GM23338 (cell line): ENCODE measurements at regions not wholly inside any gene's neighbourhood (a gene's known extent, or its start where the extent isn't known, plus 50 kb on each side); places are given as distances from the start of the nearest gene placed in this dataset.

Source experiments
- ATAC-seq: fragments of 200-7000 bp; cut with Tn5 transposase; 3 replicates; pipeline ENCODE4 v1.9.1; 2020
- DNase-seq: peaks from one replicate; pipeline ENCODE4 v3.0.0-alpha.2; 2015; ENCODE audit warnings: low spot score
- H2AFZ ChIP-seq: fragments of 200-600 bp; sonication (generic); 2 replicates; pipeline ENCODE4 v1.8.0; 2016; ENCODE audit warnings: antibody characterized with exemption, mild to moderate bottlenecking, moderate library complexity
- H3F3A ChIP-seq: fragments of 200-600 bp; sonication (generic); replicated peaks from 2 replicates; pipeline ENCODE4 v1.8.0; 2017; ENCODE audit warnings: antibody characterized with exemption, mixed run types, low read depth
- H3K27ac ChIP-seq: fragments of 200-600 bp; sonication (generic); 2 replicates; pipeline ENCODE4 v1.6.1; 2016; ENCODE audit warnings: low read depth
- H3K27me3 ChIP-seq: fragments of 200-600 bp; sonication (generic); 2 replicates; pipeline ENCODE4 v1.8.0; 2016; ENCODE audit warnings: mild to moderate bottlenecking, mixed run types, moderate library complexity; ENCODE audit not compliant: insufficient read depth
- H3K36me3 ChIP-seq: fragments of 200-600 bp; sonication (generic); 2 replicates; pipeline ENCODE4 v1.8.0; 2016; ENCODE audit warnings: mild to moderate bottlenecking; ENCODE audit not compliant: insufficient read depth
- H3K4me1 ChIP-seq: fragments of 200-600 bp; sonication (generic); 2 replicates; pipeline ENCODE4 v1.8.0; 2016; ENCODE audit warnings: mild to moderate bottlenecking, moderate library complexity; ENCODE audit not compliant: insufficient read depth
- H3K4me2 ChIP-seq: fragments of 200-600 bp; sonication (generic); 2 replicates; pipeline ENCODE4 v1.7.1; 2017; ENCODE audit warnings: mixed run types
- H3K4me3 ChIP-seq: fragments of 200-600 bp; sonication (generic); 2 replicates; pipeline ENCODE4 v1.6.1; 2016; ENCODE audit warnings: mixed run types
- H3K79me2 ChIP-seq: fragments of 200-600 bp; sonication (generic); replicated peaks from 2 replicates; pipeline ENCODE4 v1.8.0; 2017; ENCODE audit warnings: mild to moderate bottlenecking; ENCODE audit not compliant: insufficient read depth
- H3K9me2 ChIP-seq: fragments of 200-600 bp; sonication (generic); 2 replicates; pipeline ENCODE4 v1.8.0; 2017; ENCODE audit not compliant: insufficient read depth
- H4K20me1 ChIP-seq: fragments of 200-600 bp; sonication (generic); replicated peaks from 2 replicates; pipeline ENCODE4 v1.8.0; 2017; ENCODE audit warnings: mild to moderate bottlenecking; ENCODE audit not compliant: insufficient read depth
- H3K27ac Mint-ChIP-seq: 2 replicates; pipeline ENCODE4 v1.8.0; 2020; ENCODE audit warnings: inconsistent platforms, mild to moderate bottlenecking, moderate library complexity, mixed read lengths
- H3K27me3 Mint-ChIP-seq: 3 replicates; pipeline ENCODE4 v1.8.0; 2022; ENCODE audit warnings: low read depth, mild to moderate bottlenecking, moderate library complexity, mixed read lengths, inconsistent platforms; ENCODE audit not compliant: insufficient read depth, poor library complexity
- H3K36me3 Mint-ChIP-seq: 3 replicates; pipeline ENCODE4 v1.8.0; 2021; ENCODE audit warnings: low read depth, mild to moderate bottlenecking, inconsistent platforms, moderate library complexity, mixed read lengths
- H3K4me1 Mint-ChIP-seq: 3 replicates; pipeline ENCODE4 v1.8.0; 2020; ENCODE audit warnings: mild to moderate bottlenecking, inconsistent platforms, mixed read lengths
- H3K4me3 Mint-ChIP-seq: 3 replicates; pipeline ENCODE4 v1.8.0; 2021; ENCODE audit warnings: moderate library complexity, mild to moderate bottlenecking, inconsistent platforms, mixed read lengths
- H3K9me3 Mint-ChIP-seq: 3 replicates; pipeline ENCODE4 v1.8.0; 2020; ENCODE audit warnings: moderate library complexity, mild to moderate bottlenecking, inconsistent platforms, mixed read lengths
- CREB1 ChIP-seq: fragments of 250-450 bp; sonication (Bioruptor Pico); IDR thresholded peaks from 2 replicates; pipeline ENCODE4 v1.5.0; 2020; ENCODE audit warnings: low read depth, mild to moderate bottlenecking, moderate library complexity
- JUNB ChIP-seq: IDR thresholded peaks from one replicate; pipeline ENCODE4 v1.6.1; 2016; ENCODE audit warnings: antibody characterized with exemption; ENCODE audit not compliant: unreplicated experiment
- POLR2AphosphoS5 ChIP-seq: IDR thresholded peaks from 2 replicates; pipeline ENCODE4 v1.6.1; 2016; ENCODE audit warnings: antibody characterized with exemption, low read depth
- STAT1 ChIP-seq: IDR thresholded peaks from one replicate; pipeline ENCODE4 v1.6.1; 2016; ENCODE audit warnings: antibody characterized with exemption; ENCODE audit not compliant: unreplicated experiment
- TF ChIP-seq, protein P1 (sequence below), 2 experiments: fragments of 200-600 bp in 1 of 2; sonication (generic) in 1 of 2; conservative IDR thresholded peaks; 2 replicates each; pipeline versions ENCODE4 v1.5.1 to v1.6.1; 2016 to 2017; ENCODE audit warnings: antibody characterized with exemption in 2 of 2, low read depth in 2 of 2, mild to moderate bottlenecking in 2 of 2, moderate library complexity in 1 of 2
- TF ChIP-seq, protein P2 (sequence below): IDR thresholded peaks from 2 replicates; pipeline ENCODE4 v1.6.1; 2016; ENCODE audit warnings: antibody characterized with exemption
- TF ChIP-seq, protein P3 (sequence below): IDR thresholded peaks from one replicate; pipeline ENCODE4 v1.6.1; 2018; ENCODE audit warnings: antibody characterized with exemption; ENCODE audit not compliant: unreplicated experiment
- TF ChIP-seq, protein P4 (sequence below): fragments of 250-450 bp; sonication (Bioruptor Pico); IDR thresholded peaks from 2 replicates; pipeline ENCODE4 v1.5.0; 2020; ENCODE audit warnings: mild to moderate bottlenecking, moderate library complexity

DNA sequence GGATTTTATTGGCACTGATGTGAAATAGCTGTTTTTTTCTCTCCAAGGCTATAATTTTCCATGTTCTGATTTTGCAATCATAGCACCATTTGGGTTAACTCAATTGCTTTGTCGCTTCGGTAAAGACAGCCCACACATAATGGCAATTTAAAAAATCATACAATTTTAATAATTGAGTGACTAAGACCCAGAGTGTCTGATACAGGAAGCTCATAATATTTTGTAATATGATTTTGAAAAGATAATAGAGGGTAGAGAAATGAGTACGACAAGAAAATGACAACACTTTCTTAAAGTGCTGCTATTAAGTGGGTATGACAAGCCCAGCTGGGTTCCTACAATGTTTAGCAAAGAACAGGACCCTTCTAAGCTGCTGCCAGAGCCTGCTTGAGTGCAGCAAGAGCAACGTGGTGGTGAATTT, 439.1 kb downstream of the METTL15 start (continued):
- TF ChIP-seq, protein P1, sequence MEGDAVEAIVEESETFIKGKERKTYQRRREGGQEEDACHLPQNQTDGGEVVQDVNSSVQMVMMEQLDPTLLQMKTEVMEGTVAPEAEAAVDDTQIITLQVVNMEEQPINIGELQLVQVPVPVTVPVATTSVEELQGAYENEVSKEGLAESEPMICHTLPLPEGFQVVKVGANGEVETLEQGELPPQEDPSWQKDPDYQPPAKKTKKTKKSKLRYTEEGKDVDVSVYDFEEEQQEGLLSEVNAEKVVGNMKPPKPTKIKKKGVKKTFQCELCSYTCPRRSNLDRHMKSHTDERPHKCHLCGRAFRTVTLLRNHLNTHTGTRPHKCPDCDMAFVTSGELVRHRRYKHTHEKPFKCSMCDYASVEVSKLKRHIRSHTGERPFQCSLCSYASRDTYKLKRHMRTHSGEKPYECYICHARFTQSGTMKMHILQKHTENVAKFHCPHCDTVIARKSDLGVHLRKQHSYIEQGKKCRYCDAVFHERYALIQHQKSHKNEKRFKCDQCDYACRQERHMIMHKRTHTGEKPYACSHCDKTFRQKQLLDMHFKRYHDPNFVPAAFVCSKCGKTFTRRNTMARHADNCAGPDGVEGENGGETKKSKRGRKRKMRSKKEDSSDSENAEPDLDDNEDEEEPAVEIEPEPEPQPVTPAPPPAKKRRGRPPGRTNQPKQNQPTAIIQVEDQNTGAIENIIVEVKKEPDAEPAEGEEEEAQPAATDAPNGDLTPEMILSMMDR (conservative IDR thresholded peaks at IDR 0.05; ENCODE audit: low read depth in 2 of 2), result no peak
- TF ChIP-seq STAT1, result no peak
- TF ChIP-seq, protein P2, sequence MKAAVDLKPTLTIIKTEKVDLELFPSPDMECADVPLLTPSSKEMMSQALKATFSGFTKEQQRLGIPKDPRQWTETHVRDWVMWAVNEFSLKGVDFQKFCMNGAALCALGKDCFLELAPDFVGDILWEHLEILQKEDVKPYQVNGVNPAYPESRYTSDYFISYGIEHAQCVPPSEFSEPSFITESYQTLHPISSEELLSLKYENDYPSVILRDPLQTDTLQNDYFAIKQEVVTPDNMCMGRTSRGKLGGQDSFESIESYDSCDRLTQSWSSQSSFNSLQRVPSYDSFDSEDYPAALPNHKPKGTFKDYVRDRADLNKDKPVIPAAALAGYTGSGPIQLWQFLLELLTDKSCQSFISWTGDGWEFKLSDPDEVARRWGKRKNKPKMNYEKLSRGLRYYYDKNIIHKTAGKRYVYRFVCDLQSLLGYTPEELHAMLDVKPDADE, result no peak

DNA sequence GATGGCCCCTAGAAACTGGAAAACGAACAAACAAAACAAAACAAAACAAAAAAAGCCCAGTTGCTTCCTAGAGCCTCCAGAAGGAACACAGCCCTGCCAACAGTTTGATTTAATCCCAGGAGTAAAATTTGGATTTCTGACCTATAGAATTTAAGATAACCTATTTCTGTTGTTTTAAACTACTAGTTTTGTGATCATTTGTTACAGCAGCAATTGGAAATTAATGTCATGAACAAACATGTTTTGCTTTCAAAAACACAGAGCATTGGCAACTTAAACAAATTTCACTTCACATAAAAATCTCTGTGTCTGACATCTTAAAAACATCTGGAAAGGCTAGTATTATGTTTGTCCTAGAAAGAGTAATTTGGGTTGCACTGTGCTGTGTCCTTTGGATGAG, 437.3 kb downstream of the METTL15 start:
- Histone ChIP-seq H3K9me2 (no peaks in the 10 kb centered on the region), H3K4me2 (no peak overlapping the region), H4K20me1 (no peaks in the 10 kb centered on the region), H3F3A (no peaks in the 10 kb centered on the region), H3K27ac (no peak overlapping the region), H3K36me3 (no peaks in the 10 kb centered on the region), H3K4me3 (no peak overlapping the region), H3K4me1 (no peaks in the 10 kb centered on the region), H2AFZ (no peak overlapping the region), H3K27me3 (no peaks in the 10 kb centered on the region), H3K79me2 (no peaks in the 10 kb centered on the region)
- no peak for DNase-seq
- TF ChIP-seq, protein P3, sequence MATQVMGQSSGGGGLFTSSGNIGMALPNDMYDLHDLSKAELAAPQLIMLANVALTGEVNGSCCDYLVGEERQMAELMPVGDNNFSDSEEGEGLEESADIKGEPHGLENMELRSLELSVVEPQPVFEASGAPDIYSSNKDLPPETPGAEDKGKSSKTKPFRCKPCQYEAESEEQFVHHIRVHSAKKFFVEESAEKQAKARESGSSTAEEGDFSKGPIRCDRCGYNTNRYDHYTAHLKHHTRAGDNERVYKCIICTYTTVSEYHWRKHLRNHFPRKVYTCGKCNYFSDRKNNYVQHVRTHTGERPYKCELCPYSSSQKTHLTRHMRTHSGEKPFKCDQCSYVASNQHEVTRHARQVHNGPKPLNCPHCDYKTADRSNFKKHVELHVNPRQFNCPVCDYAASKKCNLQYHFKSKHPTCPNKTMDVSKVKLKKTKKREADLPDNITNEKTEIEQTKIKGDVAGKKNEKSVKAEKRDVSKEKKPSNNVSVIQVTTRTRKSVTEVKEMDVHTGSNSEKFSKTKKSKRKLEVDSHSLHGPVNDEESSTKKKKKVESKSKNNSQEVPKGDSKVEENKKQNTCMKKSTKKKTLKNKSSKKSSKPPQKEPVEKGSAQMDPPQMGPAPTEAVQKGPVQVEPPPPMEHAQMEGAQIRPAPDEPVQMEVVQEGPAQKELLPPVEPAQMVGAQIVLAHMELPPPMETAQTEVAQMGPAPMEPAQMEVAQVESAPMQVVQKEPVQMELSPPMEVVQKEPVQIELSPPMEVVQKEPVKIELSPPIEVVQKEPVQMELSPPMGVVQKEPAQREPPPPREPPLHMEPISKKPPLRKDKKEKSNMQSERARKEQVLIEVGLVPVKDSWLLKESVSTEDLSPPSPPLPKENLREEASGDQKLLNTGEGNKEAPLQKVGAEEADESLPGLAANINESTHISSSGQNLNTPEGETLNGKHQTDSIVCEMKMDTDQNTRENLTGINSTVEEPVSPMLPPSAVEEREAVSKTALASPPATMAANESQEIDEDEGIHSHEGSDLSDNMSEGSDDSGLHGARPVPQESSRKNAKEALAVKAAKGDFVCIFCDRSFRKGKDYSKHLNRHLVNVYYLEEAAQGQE, result no peak
- no peak for TF ChIP-seq CREB1 (CRISPR knock-in tag)
- Mint-ChIP-seq H3K36me3 (no peaks in the 10 kb centered on the region; the same call in 2 of the 3 replicates), H3K9me3 (no peaks in the 10 kb centered on the region), H3K27me3 (no peaks in the 10 kb centered on the region), H3K4me3 (no peak overlapping the region), H3K4me1 (no peaks in the 10 kb centered on the region), H3K27ac (no peak overlapping the region)
- ATAC-seq, result no peak

DNA sequence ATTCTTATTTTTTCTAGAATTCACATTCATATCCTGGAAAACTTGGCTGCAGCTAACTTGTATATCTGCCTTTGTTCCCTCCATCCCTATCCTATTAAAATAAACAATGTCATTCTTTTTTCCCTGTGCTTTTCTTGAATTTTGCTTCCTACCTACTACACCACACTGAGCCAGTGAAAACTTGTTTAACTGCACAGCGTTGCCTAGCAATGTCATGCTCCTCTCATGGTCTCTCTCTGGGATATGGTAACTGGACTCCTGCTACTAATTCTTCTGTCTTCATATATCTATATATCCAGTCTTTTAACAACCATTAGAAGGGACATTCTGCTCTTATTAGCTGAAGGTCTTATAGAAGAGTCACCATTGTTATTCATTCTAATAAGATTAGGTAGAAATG, 434.4 kb downstream of the METTL15 start:
- H3K27ac ChIP-seq, result no peak overlapping the region
- H3K9me3 Mint-ChIP-seq, result no peaks in the 10 kb centered on the region
- DNase-seq (no peak), ATAC-seq (no peak)
- TF ChIP-seq STAT1 (no peak), POLR2AphosphoS5 (no peak), JUNB (no peak)
- TF ChIP-seq, protein P4, sequence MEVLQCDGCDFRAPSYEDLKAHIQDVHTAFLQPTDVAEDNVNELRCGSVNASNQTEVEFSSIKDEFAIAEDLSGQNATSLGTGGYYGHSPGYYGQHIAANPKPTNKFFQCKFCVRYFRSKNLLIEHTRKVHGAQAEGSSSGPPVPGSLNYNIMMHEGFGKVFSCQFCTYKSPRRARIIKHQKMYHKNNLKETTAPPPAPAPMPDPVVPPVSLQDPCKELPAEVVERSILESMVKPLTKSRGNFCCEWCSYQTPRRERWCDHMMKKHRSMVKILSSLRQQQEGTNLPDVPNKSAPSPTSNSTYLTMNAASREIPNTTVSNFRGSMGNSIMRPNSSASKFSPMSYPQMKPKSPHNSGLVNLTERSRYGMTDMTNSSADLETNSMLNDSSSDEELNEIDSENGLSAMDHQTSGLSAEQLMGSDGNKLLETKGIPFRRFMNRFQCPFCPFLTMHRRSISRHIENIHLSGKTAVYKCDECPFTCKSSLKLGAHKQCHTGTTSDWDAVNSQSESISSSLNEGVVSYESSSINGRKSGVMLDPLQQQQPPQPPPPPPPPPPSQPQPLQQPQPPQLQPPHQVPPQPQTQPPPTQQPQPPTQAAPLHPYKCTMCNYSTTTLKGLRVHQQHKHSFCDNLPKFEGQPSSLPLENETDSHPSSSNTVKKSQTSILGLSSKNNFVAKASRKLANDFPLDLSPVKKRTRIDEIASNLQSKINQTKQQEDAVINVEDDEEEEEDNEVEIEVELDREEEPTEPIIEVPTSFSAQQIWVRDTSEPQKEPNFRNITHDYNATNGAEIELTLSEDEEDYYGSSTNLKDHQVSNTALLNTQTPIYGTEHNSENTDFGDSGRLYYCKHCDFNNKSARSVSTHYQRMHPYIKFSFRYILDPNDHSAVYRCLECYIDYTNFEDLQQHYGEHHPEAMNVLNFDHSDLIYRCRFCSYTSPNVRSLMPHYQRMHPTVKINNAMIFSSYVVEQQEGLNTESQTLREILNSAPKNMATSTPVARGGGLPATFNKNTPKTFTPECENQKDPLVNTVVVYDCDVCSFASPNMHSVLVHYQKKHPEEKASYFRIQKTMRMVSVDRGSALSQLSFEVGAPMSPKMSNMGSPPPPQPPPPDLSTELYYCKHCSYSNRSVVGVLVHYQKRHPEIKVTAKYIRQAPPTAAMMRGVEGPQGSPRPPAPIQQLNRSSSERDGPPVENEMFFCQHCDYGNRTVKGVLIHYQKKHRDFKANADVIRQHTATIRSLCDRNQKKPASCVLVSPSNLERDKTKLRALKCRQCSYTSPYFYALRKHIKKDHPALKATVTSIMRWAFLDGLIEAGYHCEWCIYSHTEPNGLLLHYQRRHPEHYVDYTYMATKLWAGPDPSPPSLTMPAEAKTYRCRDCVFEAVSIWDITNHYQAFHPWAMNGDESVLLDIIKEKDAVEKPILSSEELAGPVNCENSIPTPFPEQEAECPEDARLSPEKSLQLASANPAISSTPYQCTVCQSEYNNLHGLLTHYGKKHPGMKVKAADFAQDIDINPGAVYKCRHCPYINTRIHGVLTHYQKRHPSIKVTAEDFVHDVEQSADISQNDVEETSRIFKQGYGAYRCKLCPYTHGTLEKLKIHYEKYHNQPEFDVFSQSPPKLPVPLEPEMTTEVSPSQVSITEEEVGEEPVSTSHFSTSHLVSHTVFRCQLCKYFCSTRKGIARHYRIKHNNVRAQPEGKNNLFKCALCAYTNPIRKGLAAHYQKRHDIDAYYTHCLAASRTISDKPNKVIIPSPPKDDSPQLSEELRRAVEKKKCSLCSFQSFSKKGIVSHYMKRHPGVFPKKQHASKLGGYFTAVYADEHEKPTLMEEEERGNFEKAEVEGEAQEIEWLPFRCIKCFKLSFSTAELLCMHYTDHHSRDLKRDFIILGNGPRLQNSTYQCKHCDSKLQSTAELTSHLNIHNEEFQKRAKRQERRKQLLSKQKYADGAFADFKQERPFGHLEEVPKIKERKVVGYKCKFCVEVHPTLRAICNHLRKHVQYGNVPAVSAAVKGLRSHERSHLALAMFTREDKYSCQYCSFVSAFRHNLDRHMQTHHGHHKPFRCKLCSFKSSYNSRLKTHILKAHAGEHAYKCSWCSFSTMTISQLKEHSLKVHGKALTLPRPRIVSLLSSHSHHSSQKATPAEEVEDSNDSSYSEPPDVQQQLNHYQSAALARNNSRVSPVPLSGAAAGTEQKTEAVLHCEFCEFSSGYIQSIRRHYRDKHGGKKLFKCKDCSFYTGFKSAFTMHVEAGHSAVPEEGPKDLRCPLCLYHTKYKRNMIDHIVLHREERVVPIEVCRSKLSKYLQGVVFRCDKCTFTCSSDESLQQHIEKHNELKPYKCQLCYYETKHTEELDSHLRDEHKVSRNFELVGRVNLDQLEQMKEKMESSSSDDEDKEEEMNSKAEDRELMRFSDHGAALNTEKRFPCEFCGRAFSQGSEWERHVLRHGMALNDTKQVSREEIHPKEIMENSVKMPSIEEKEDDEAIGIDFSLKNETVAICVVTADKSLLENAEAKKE, result no peak
- H3K27me3 ChIP-seq, result no peaks in the 10 kb centered on the region
- H3K79me2 ChIP-seq, result no peaks in the 10 kb centered on the region
- H3F3A ChIP-seq, result no peaks in the 10 kb centered on the region
- H3K4me3 Mint-ChIP-seq, result no peak overlapping the region
- no peaks in the 10 kb centered on the region for H3K4me1 Mint-ChIP-seq
- H3K4me1 ChIP-seq, result no peaks in the 10 kb centered on the region
- peaks cover 3% of the 10 kb centered on the region for H3K27me3 Mint-ChIP-seq
- H3K9me2 ChIP-seq, result no peaks in the 10 kb centered on the region
- H3K27ac Mint-ChIP-seq, result no peak overlapping the region
- no peak overlapping the region for H3K4me3 ChIP-seq
- no peaks in the 10 kb centered on the region; the same call in 2 of the 3 replicates for H3K36me3 Mint-ChIP-seq
- H2AFZ ChIP-seq, result no peak overlapping the region
- H3K4me2 ChIP-seq, result no peak overlapping the region
- H3K36me3 ChIP-seq, result no peaks in the 10 kb centered on the region
- no peaks in the 10 kb centered on the region for H4K20me1 ChIP-seq
